Amniotic epithelial cell (primary cell): ENCODE measurements at regions not wholly inside any gene's neighbourhood (a gene's known extent, or its start where the extent isn't known, plus 50 kb on each side); places are given as distances from the start of the nearest gene placed in this dataset.
"Not testable (repeated sequence)": the region's sequence is repeated elsewhere in the genome, so short reads cannot be mapped to it uniquely, and the experiment has no call there.

ENCODE experiments used
- DNase-seq: peaks from one replicate; pipeline ENCODE4 v3.0.0-alpha.2; 2010; ENCODE audit warnings: low read depth

DNA sequence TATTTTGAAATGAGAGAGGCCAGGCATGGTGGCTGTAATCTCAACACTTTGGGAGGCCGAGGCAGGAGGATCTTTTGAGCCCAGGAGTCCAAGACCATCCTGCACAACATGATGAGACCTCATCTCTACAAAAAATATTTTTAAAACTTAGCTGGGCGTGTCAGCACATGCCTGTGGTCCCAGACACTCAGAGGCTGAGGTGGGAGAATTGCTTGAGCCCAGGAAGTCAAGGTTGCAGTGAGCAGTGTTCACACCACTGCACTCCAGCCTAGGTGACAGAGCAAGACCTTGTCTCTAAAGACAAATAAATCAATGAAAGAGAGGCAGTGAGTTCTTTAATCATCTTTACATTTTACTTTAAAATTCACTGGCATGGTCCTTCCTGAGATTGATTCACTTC lies 124.5 kb downstream of the DUSP6 start:
- DNase-seq, result no peak

DNA sequence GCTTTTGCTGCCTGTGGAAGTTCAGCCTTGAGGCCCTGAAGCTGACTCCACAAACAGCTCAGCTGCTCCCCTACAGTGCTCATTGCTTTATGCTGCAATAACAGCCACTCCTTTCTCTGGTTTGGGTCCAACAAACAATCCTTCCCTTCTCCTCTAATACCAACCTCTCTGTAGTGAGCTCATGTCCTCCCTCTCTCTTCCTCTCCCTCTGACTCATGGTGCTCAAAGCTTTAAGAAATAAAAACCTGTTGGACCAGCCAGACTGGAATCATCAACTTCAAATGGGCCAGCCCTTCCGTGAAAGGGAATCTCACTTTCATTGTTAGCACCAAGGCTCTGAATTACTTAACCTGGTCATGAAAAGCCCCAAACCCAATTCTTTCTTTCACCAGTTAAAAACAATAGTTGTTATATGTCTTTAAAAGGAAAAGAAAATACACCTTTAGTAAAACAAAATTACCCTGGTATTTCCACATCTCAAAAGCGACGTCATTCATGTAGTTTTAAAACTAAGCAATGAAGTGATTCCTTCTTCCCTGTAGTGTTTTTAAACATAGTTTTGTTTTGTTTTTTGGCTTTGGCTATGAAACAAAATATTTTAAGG lies 126.4 kb downstream of the DUSP6 start:
- DNase-seq, result peak; percentile 85

DNA sequence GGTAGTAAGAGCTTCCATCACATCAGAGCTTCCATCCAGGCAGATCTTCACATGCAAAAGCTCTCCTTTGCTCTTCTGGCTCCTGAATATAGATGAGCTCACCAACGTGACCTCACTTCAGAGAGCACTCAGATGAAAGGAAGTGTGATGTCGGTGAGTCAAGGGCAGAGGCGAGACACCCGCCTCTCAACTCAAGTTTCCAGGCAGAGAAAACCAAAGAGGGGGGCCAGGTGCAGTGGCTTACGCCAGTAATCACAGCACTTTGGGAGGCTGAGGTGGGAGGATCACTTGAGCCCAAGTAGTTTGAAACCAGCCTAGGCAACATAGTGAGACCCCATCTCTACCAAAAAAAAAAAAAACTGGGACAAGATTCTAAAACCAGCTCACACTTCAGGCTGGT lies 126.9 kb downstream of the DUSP6 start:
- DNase-seq, result peak; percentile 69

DNA sequence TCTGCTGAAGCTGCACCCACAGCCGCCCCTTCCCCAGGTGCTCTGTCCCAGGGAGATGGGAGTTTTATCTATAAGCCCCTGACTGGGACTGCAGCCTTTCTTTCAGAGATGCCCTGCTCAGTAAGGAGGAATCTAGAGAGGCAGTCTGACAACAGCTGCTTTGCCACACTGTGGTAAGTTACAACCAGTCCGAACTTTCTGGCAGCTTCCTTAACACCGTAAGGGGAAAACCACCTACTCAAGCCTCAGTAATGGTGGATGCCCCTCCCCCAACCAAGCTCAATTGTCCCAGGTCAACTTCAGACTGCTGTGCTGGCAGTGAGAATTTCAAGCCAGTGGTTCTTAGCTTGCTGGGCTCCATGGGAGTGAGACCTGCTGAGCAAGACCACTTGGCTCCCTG lies 129.7 kb downstream of the DUSP6 start:
- not testable (repeated sequence) for DNase-seq

DNA sequence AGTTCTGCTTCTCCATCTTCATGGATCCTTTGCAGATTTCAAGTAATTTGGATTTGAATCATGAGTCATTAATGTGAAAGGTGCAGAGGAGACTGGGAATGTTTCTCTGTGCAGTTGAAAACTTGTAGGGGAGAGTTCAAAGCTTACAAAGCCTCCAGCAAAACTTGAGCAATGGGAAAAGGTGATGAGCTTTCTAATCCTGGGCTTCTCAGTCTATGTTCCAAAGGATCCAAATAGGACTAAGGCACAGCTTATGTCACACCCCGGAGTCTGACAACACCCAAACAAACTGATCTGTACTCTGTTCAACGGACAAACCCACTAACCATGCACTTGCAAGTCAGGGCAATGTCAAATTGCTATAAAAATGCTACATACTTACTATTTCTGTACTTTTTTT lies 134.8 kb downstream of the DUSP6 start:
- no peak for DNase-seq

DNA sequence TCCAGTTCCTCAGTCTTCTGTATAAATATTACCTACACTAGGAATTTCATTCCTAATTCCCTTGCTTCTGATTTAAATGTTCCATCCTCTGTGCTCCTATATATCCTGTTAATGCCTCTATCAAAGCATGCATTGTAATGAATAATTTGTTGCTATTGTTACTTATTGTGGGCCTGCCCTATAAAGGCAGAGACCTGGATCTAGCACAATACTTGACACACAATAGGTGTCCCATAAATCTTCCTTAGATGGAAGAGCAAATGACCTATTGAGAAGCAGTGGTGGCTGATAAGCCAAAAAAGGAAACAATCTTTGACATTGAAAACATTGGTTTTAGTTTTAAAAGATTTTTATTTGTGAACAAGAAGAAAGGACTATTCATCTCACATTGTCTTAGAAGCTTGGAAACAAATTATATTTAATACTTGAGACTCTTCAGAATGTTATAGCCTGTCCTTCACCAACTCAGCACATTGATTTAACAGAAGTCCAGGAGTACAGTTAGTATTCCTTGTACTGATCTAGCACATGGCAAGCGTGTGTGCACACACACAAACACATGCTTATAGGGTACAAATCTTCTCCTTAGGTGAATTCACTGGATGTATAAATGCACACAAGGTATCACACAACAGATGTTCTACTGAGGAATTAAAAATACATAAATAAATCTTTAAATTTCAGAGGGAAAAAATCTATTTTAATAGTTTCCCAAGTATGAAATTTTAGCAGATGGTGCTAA lies 135.9 kb downstream of the DUSP6 start:
- DNase-seq, result no peak

DNA sequence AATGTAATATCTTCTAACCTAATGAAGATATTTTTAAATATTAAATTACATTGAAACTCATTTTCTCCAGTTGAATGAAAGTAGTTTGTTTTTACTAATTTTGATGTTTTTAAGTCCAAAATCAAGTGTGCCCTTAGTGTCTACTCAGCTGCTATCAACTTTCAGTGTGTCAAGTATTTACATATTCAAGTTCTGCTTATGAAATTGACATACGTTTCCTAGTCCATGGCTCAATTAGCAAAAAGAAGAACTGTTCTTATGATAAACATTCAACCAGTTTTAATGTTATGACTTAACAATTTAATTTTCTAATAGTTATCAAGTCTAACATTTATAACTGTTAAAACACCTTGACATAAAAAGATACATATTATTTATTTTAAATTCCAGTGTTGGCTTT lies 137.1 kb downstream of the DUSP6 start:
- no peak for DNase-seq

DNA sequence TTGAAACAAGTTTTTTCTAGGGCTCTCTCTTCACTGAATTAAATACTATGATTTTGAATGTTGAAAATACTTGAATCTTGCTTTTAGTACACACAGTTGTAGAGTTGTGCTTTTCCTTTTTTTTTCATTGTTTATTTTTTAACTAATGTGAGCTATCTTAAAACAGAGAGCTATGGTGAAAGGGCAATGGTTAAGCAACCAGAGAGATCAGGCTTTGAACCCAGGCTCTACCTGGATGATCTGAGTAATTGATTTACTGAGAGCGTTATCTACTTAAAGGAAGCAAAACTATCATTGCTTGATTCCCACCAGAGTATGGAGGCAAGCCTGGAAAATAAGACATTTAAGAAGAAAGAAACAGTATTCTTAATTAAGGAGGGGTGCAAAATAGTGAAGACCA lies 138.6 kb downstream of the DUSP6 start:
- no peak for DNase-seq

DNA sequence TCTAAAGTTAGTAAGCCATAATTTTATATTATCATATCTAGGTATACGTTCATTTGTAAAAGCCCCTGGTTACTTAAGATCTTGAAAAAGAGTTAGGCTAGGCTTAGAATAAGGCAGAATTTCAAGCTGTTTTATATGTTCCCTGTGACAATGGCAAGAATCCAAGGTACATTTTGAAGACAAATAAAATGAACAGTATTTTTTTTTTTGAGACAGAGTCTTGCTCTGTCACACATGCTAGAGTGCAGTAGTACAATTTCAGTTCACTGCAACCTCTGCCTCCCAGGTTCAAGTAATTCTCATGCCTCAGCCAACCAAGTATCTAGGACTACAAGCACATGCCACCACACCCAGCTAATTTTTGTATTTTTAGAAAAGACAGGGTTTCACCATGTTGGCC lies 139.2 kb downstream of the DUSP6 start:
- DNase-seq, result no peak

DNA sequence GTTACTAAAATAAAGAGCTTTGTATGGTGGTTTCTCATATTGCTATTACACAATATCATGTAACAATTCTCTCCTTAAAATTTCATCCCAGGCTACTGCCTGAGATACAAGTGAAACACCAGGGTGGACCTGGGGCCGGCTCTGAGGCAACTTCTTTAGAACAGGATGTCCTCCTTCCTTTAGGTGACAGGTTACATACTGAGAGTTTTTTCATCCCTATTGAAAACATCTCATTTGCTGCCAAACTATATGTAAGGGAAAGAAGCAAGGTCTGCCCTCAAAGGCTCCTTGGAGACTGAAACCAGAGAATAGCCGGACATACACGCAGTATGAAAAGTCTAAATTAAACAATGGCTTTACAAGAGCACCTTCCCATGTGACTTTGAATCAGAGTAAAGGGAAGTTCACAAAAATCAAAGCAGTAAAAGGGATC lies 139.9 kb downstream of the DUSP6 start:
- no peak for DNase-seq

DNA sequence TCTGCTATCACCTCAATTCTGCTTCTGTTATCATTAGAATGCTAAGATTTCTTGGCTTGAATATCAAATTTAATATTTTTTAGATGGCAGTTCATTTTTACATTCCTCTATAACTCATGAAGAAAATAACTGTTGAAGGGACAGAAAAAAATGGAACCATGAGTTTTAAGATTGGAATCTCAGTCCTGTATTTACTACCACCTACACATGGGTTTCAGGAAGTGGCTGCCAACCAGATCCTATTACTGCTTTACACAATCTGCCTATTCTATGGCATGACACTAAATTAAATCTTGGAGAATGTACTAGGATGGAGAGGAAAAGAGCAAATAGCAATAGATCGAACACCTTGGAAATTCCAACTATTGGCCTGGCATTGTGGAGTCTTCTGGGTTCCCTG lies 140.8 kb downstream of the DUSP6 start:
- no peak for DNase-seq

DNA sequence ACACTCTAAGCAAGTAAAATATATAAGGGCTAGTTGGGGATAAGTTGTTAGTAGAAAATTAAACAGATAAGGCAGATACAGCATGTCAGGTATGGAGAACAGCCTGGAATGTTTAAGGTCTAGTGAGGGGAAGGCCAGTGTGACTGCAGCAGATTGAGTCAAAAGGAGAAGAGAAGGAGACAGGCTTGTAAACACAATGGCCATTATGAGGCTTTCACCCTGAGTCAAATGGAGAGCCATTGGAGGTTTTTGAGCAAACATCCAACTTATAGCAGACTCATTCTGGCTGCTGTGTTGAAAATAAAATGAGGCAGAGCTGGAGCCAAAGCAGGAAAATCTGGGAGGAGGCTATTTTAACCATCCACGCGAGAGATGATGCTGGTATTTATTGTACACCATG lies 142.0 kb downstream of the DUSP6 start:
- DNase-seq, result no peak

DNA sequence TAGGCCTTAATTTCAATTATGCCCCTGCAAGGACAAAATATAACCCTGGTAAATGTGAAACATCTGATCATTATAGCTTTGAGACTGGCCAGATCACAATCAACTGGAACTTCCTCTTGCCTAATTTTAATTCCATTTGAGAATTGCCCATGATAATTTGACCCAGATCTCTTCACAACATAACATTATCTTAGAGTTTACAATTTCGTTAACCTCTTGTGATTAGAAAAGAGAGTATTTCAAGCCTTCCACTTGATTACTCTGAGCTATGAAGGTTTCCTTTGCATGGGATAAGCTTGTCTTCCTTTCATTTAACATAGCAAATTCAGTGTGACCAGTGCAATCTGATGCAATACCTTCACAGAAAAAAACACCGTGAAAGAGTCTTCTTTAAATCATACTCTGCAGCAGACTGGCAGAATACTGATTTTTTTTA lies 143.6 kb downstream of the DUSP6 start:
- peak; percentile 50 for DNase-seq

DNA sequence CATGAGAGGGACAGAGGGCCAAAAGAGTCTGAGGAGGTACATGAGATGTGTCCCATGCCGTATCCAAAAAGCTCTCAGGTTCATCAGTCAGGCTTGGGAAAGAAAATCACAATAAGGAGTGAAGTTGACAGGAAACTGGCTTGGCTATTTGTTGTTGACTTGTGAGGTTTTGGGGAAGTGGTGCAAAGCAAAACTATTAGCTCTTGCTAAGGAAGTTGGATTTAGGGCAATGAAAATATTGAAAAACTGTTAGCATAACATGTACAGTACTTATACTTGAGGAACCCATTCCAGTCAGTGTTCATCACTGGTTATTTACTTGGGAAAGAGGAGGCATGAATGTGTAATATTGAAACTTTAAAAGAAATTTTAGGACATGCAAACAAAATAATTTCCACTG lies 145.9 kb downstream of the DUSP6 start:
- DNase-seq, result no peak

DNA sequence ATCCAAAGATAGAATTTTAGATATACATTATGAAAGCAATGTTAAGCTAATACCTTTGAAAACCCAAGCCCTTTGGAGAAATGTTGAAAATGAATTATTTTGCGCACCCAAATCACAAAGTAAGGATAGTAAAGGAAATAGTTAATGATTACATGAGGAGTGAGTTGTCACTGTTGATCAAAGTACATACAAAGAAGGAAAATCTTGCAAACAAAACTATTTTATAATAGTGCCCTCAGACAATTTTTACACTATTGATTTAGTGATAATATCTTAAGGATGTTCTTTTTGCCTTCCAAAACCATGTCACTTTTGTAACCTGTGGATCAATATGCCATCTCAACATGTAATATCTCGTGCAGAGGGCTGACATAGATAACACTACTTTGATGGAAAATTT lies 146.8 kb downstream of the DUSP6 start:
- DNase-seq, result no peak

DNA sequence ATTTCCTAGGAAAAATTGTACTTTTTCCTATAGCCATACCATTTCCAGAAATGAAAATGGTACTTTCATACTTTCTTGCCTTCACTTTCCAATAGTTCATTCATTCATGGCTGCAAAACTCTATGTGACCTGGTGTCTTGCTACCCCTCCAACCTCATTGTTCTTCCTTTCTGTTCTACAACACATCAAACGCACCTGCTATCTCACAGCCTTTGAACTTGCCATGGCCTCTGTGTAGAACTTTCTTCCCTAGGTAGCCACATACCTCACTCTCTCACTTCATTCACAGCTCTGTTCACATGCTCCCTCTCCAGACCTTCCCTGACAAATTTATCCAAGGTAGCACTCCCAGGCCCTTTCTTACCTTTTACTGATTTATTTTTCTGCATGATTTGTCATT lies 149.2 kb downstream of the DUSP6 start:
- DNase-seq, result no peak

DNA sequence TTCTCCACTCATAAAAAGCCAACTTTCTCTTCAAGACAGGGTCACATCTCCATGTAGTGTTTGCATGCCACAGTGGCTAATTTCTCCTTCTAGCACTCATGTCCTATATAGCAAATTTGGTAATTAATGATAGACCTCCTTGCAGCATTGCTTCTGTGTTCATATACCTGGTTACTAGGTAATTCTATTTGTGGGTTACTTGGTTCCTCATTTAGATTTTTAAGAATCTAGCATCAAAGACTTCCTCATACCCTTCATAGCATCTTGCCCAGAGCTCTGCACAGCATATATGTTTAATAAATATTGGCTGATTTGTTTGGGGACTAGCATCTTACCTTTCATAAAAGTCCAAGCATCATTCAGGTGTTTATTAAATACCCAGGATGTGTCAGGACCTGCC lies 152.1 kb downstream of the DUSP6 start:
- no peak for DNase-seq

DNA sequence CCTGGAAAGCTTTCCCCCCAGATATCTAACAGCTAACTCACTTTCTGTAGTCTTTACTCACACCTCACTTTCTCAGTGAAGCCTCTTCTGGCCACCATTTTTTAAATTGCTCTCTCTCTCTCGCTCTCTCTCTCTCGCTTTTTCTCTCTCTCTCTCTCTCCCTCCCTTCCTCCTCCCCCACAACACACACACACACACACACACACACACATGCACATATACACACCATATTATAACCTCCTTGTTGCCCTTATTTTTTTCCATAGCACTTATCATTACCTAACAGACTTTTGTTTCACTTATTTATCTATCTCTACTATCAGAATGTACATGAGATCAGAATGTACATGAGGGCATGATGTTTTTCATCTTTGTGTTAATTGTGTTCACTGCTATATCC lies 156.8 kb downstream of the DUSP6 start:
- no peak for DNase-seq

DNA sequence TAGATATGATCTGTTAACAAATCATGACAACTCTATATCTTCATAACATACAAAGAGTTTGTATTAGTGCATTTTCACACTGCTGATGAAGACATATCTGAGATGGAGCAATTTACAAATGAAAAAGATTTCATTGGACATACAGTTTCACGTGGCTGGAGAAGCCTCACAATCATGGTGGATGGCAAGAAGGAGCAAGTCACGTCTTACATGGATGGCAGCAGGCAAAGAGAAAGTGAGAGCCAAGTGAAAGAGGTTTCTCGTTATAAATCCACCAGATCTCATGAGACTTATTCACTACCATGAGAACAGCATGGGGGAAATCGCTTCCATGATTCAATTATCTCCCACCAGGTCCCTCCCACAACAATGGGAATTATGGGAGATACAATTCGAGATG lies 157.6 kb downstream of the DUSP6 start:
- no peak for DNase-seq

DNA sequence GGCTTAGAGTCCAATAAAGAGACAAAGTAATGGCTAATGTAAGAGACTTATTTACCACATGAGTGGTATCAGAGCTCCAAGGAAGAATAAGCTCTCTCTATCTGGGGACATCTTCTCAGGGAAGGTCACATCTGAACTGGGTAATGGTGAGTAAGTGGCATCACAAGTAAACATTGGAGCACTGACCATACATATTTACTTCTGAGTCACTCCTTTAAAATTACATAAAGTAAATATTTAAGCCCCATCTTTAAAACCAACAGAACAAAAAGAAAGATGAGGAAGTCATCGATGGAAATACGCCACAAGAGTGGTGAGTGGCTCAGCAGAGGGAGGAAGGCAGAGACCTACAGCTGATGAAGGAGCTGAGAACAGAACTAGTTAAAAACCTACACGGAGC lies 159.9 kb downstream of the DUSP6 start:
- DNase-seq, result no peak

DNA sequence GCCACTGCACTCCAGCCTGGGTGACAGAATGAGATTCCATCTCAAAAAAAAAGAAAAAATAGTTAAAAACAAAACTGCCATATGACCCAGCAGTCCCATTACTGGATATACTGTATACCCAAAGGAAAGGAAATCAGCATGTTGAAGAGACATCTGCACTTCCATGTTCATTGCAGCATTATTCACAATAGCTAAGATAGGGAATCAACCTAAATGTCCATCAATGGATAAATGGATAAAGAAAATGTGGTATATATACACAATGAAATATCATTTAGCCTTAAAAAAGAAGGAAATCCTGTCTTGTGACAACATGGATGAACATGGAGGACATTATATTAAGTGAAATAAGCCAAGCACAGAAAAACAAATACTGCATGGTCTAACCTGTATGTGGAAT lies 160.7 kb downstream of the DUSP6 start:
- not testable (repeated sequence) for DNase-seq

DNA sequence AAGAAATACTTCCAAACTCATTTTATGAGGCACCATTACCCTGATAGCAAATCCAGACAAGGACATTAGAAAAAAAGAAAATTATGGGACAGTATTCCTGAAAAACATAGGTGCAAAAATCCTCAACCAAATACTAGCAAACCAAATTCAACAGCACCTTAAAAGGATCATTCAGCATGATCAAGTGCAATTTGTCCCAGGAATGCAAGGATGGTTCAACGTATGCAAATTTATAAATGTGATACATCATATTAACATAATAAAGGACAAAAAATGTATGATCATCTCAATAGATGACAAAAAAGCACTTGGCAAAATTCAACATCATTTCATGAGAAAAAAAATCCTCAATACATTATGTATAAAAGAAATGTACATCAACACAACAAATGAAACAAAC lies 162.9 kb downstream of the DUSP6 start:
- no peak for DNase-seq

DNA sequence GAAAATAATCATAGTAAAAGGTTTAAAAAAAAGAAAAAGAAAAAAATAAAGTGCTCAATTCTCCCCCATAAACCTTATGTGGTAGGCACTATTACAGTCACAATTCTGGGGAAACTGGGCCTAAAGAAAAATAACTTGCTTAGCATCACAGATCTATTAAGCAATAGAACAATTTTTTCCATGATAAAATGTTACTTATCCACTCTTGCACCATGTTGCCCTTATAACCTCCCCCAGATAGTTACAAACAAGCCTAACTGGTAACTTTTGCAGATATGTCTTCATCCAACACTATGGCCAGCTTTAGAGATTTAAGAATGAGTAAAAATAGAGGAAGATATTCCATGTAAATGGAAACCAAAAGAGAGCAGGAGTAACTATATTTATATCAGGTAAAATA lies 164.8 kb downstream of the DUSP6 start:
- DNase-seq, result peak; percentile 74

DNA sequence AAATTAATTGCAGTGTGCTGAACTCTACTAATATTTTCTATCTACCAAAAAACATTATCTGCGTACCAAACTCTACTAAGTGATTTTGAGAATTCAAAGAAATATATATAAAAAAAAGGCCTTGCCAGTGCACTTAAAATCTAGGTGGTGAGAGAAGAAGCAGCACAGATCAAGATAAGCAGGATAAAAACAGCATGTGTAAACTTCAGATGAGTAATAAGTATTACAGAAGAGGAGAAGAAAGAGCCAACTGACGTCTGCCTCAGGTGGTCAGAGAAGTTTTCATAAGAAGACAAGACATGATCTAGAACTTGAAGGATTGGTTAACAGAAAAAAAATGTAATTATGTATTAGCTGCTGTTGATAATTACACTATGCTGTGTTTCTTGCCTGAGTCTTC lies 166.4 kb downstream of the DUSP6 start:
- peak; percentile 92 for DNase-seq
